BLaER1 (cell line): ENCODE measurements at regions not wholly inside any gene's neighbourhood (a gene's known extent, or its start where the extent isn't known, plus 50 kb on each side); places are given as distances from the start of the nearest gene placed in this dataset.

Source experiments
- H3K27ac ChIP-seq: shearing (Covaris generic); formaldehyde crosslinking; 2 replicates; pipeline ENCODE4 v1.8.1; 2022
- H3K27me3 ChIP-seq: shearing (Covaris generic); formaldehyde crosslinking; 2 replicates; pipeline ENCODE4 v1.8.1; 2022
- H3K36me3 ChIP-seq: shearing (Covaris generic); formaldehyde crosslinking; 2 replicates; pipeline ENCODE4 v1.8.1; 2022
- H3K4me1 ChIP-seq: shearing (Covaris generic); formaldehyde crosslinking; 2 replicates; pipeline ENCODE4 v1.8.1; 2022
- H3K4me2 ChIP-seq: shearing (Covaris generic); formaldehyde crosslinking; 2 replicates; pipeline ENCODE4 v1.8.1; 2022
- H3K4me3 ChIP-seq: shearing (Covaris generic); formaldehyde crosslinking; 2 replicates; pipeline ENCODE4 v1.8.1; 2022
- H3K9ac ChIP-seq: shearing (Covaris generic); formaldehyde crosslinking; 2 replicates; pipeline ENCODE4 v1.8.1; 2022
- H3K9me3 ChIP-seq: shearing (Covaris generic); formaldehyde crosslinking; 2 replicates; pipeline ENCODE4 v1.8.1; 2022
- H4K20me1 ChIP-seq: shearing (Covaris generic); formaldehyde crosslinking; 2 replicates; pipeline ENCODE4 v1.8.1; 2022
- Cebpa-rat ChIP-seq: shearing (Covaris generic); IDR thresholded peaks from 2 replicates; pipeline ENCODE4 v1.8.1; 2022

DNA sequence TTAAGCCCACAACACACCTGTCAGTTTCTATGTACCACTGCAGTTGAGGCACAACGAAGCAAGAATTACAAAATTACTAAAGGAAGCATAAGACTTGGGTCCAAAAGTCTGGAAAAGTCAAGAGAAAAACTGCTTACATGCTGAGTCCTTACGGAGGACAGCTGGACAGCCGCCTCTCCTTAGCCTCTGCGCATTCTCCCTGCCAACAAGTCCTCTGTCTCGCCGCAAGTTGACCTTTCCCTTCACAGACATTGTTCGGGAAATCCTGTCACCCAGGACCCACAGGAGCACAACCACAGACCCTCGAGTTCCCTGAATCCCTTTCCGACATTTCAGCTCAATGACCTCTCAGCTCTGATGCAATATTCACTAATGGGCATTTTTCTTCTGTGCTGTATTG is 525.4 kb upstream of the SALL3 start:
- H3K4me1 ChIP-seq = no peaks in the 10 kb centered on the region
- H3K36me3 ChIP-seq = no peaks in the 10 kb centered on the region
- H3K27ac ChIP-seq = no peak overlapping the region
- no peaks in the 10 kb centered on the region for H4K20me1 ChIP-seq
- H3K27me3 ChIP-seq = no peaks in the 10 kb centered on the region
- no peak overlapping the region for H3K4me3 ChIP-seq
- TF ChIP-seq Cebpa-rat = no peak
- H3K9ac ChIP-seq = no peak overlapping the region
- no peak overlapping the region for H3K4me2 ChIP-seq
- H3K9me3 ChIP-seq = no peaks in the 10 kb centered on the region

DNA sequence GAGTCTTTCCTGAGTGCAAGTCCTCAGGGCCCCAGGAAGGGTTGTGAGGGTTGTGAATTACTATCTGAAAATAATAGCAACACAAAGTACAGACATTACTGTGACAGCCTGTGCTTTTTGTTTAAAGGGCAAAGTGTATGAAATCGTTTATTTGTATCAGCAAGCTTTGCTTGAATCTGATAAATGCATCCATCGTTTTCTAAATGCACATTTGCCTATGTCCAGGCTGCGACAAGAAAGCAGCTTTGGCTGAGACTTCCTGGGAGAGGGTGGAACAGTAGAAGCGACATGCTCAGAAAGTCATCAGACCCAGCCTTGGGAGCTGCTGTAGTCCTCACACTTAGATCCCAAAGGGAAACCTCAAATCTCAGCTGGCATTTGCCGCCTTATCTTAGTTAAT is 524.2 kb upstream of the SALL3 start:
- Histone ChIP-seq H4K20me1 (no peaks in the 10 kb centered on the region), H3K9me3 (no peaks in the 10 kb centered on the region), H3K4me1 (no peaks in the 10 kb centered on the region), H3K27me3 (no peaks in the 10 kb centered on the region), H3K9ac (no peak overlapping the region), H3K4me2 (no peak overlapping the region), H3K4me3 (no peak overlapping the region), H3K27ac (no peak overlapping the region), H3K36me3 (no peaks in the 10 kb centered on the region)
- no peak for TF ChIP-seq Cebpa-rat

DNA sequence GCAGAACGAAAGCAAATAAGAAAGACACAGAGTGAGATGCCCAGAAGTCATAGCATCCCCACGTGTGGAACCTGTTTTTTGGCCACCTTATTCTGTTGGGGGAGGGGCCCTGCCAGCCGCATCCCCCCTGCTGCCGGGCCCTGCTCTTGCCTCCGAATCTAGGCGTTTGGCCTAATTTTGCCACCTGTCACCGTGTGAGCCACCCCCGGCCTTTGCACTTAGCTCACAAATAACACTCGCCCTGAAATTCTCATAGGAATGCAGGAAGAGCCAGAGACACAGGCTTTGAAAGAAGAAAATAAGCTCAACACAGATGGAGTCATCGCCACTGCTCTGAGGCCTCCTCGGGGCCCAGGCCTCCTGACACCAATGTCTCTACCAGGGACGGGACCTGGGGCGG is 522.6 kb upstream of the SALL3 start:
- no peaks in the 10 kb centered on the region for H3K36me3 ChIP-seq
- H3K27ac ChIP-seq = no peak overlapping the region
- H3K4me2 ChIP-seq = no peak overlapping the region
- H3K4me3 ChIP-seq = no peak overlapping the region
- no peaks in the 10 kb centered on the region for H3K4me1 ChIP-seq
- H4K20me1 ChIP-seq = no peaks in the 10 kb centered on the region
- no peak overlapping the region for H3K9ac ChIP-seq
- TF ChIP-seq Cebpa-rat = no peak
- no peaks in the 10 kb centered on the region for H3K27me3 ChIP-seq
- no peaks in the 10 kb centered on the region for H3K9me3 ChIP-seq

DNA sequence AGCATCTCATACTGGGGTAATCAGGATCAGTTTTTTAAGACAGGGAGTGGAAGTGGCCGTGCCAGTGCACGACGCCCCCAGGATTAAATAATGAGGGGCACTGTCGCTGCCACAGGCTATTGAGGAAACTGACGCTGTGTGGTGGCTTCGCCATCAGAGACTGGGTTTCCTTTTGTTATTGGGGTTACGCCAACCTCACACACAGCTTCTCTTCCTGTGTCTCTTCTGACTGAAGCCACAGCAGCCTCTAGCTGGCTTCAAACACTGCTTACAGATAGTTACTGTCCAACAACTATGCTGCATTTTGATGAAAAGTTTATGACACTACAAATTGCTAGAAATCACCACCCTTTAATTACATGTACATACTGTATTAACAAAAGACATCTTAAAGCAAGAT is 521.9 kb upstream of the SALL3 start:
- H3K9me3 ChIP-seq = no peaks in the 10 kb centered on the region
- no peaks in the 10 kb centered on the region for H4K20me1 ChIP-seq
- no peaks in the 10 kb centered on the region for H3K27me3 ChIP-seq
- H3K4me2 ChIP-seq = no peak overlapping the region
- no peak overlapping the region for H3K9ac ChIP-seq
- H3K4me1 ChIP-seq = no peaks in the 10 kb centered on the region
- no peak overlapping the region for H3K4me3 ChIP-seq
- no peak for TF ChIP-seq Cebpa-rat
- no peaks in the 10 kb centered on the region for H3K36me3 ChIP-seq
- no peak overlapping the region for H3K27ac ChIP-seq

DNA sequence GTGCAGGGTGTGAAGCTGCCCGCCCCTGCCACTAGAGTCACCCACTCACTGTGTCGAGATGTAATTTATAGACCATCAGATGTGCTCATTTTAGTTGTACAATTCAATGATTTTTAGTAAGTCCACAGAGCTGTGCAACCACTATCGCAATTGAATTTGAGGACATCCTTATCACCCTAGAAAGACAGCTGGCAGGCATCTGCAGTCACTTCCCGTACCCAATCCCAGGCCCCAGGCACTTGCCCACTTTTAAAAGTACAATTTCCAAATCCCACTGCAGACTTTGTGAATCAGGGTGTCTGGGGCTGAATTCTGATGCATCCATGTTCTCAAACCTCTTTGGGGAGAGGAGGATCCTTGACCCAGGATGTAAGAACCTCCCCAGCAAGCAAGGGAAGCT is 521.3 kb upstream of the SALL3 start:
- Histone ChIP-seq H3K27ac (no peak overlapping the region), H4K20me1 (no peaks in the 10 kb centered on the region), H3K27me3 (no peaks in the 10 kb centered on the region), H3K36me3 (no peaks in the 10 kb centered on the region), H3K4me1 (no peaks in the 10 kb centered on the region), H3K9ac (no peak overlapping the region), H3K4me3 (no peak overlapping the region), H3K9me3 (no peaks in the 10 kb centered on the region), H3K4me2 (no peak overlapping the region)
- no peak for TF ChIP-seq Cebpa-rat

DNA sequence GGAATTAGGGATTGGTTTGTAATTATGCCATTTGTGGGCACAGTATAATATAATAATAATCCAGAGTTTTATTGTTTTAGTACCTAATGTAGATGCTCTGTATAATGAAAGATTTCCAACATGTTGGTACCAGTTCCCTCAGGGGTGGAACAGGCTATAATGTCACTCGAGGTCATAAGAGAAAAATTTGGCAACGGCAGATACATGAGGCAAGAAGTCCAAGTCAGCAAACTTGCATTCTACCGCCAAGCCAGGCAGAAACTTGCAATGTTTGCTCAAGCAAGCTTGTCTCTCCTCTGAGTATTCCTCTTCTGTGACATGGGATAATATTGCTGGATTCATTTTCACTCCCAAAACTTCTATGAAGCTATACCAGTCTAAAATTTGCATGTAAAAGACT is 520.0 kb upstream of the SALL3 start:
- Histone ChIP-seq H3K4me2 (no peak overlapping the region), H4K20me1 (no peaks in the 10 kb centered on the region), H3K4me3 (no peak overlapping the region), H3K27ac (no peak overlapping the region), H3K9me3 (peaks cover 6% of the 10 kb centered on the region), H3K4me1 (no peaks in the 10 kb centered on the region), H3K36me3 (no peaks in the 10 kb centered on the region), H3K9ac (no peak overlapping the region), H3K27me3 (no peaks in the 10 kb centered on the region)
- TF ChIP-seq Cebpa-rat = no peak

DNA sequence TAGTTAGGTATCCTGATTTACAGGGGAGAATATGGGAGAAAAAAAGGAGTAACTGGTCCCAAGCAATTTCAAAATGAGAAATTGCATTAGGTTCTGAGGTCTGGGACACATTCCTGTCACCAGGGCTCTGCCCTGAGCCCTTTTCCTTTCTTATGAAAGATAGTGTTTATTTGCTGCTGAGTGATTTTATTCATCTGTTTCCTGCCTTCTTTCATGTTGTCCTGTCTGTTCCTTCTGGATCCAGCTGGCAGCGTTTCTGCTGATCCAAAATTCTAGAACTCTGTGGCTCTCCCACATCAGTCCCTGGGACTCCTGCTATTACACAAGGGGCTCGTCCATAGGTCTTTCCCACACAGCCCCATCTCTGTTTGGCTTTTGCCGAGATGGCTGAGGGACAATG is 519.1 kb upstream of the SALL3 start:
- Histone ChIP-seq H3K27ac (no peak overlapping the region), H3K36me3 (no peaks in the 10 kb centered on the region), H4K20me1 (no peaks in the 10 kb centered on the region), H3K4me1 (no peaks in the 10 kb centered on the region), H3K27me3 (no peaks in the 10 kb centered on the region), H3K4me3 (no peak overlapping the region), H3K4me2 (no peak overlapping the region), H3K9me3 (peaks cover 13% of the 10 kb centered on the region), H3K9ac (no peak overlapping the region)
- TF ChIP-seq Cebpa-rat = no peak

DNA sequence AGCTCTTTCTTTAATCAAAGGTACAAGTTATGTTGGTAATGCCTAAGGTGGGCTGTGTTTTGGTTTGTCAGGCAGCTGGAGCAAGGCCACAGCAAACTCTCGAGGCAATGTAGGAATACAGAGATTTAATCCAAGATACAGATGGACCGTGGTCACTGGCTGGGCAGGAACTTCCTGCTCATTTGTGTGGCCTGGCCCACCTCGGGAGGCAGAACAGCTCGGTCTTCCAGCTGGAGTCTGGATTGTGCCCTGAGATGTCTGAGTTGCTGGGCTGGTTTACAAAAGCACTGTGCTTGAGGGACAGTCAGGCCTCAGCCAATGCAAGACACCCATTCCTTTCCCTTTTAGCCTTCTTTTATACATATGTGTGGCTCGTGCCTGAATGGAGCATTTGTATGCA is 506.1 kb upstream of the SALL3 start:
- no peaks in the 10 kb centered on the region for H3K4me1 ChIP-seq
- no peaks in the 10 kb centered on the region for H3K36me3 ChIP-seq
- no peak overlapping the region for H3K9ac ChIP-seq
- no peaks in the 10 kb centered on the region for H3K9me3 ChIP-seq
- no peak for TF ChIP-seq Cebpa-rat
- H3K4me3 ChIP-seq = no peak overlapping the region
- H3K4me2 ChIP-seq = no peak overlapping the region
- H3K27me3 ChIP-seq = no peaks in the 10 kb centered on the region
- no peak overlapping the region for H3K27ac ChIP-seq
- no peaks in the 10 kb centered on the region for H4K20me1 ChIP-seq

DNA sequence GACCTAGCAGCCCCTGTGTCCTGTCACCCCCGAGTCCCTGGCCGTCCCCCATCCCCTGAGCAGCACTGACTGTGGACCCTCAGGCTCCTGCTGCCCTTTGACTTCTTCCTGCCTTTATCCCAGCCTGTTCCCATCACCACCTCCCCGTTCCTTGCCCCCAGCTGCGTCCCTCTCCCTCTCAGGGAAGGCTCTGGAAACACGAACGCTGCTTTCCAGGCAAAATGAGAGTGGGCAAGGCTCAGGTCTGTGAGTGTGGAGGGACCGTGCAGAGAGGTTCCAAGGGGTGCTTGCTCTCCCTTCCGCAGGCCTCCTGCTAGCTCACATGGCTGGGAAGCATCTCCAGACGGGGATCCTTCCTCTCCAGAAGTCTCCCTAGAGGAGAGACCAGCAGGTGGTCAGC is 501.8 kb upstream of the SALL3 start:
- Histone ChIP-seq H3K9me3 (no peaks in the 10 kb centered on the region), H3K36me3 (no peaks in the 10 kb centered on the region), H3K4me1 (no peaks in the 10 kb centered on the region), H3K27ac (no peak overlapping the region), H4K20me1 (no peaks in the 10 kb centered on the region), H3K4me3 (no peak overlapping the region), H3K9ac (no peak overlapping the region), H3K27me3 (no peaks in the 10 kb centered on the region), H3K4me2 (no peak overlapping the region)
- no peak for TF ChIP-seq Cebpa-rat

DNA sequence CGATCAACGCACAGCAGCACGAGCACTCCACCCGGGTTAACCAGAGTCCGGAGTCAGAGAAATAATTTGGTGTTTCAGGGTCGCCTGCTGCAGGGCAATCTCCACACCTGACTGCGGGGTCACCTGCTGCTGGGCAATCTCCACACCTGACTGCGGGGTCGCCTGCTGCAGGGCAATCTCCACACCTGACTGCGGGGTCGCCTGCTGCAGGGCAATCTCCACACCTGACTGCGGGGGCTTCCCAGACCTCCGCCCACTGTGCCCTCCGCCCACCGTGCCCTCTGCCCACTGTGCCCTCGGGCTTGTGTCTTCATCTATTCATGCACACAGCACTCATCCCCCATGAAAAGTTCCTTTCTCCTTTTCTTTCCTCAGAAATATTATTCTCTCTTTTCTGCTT is 500.2 kb upstream of the SALL3 start:
- no peaks in the 10 kb centered on the region for H3K27me3 ChIP-seq
- H3K36me3 ChIP-seq = no peaks in the 10 kb centered on the region
- H3K4me2 ChIP-seq = no peak overlapping the region
- H3K4me1 ChIP-seq = no peaks in the 10 kb centered on the region
- no peak overlapping the region for H3K27ac ChIP-seq
- no peaks in the 10 kb centered on the region for H4K20me1 ChIP-seq
- H3K9ac ChIP-seq = no peak overlapping the region
- no peak for TF ChIP-seq Cebpa-rat
- no peaks in the 10 kb centered on the region for H3K9me3 ChIP-seq
- no peak overlapping the region for H3K4me3 ChIP-seq

DNA sequence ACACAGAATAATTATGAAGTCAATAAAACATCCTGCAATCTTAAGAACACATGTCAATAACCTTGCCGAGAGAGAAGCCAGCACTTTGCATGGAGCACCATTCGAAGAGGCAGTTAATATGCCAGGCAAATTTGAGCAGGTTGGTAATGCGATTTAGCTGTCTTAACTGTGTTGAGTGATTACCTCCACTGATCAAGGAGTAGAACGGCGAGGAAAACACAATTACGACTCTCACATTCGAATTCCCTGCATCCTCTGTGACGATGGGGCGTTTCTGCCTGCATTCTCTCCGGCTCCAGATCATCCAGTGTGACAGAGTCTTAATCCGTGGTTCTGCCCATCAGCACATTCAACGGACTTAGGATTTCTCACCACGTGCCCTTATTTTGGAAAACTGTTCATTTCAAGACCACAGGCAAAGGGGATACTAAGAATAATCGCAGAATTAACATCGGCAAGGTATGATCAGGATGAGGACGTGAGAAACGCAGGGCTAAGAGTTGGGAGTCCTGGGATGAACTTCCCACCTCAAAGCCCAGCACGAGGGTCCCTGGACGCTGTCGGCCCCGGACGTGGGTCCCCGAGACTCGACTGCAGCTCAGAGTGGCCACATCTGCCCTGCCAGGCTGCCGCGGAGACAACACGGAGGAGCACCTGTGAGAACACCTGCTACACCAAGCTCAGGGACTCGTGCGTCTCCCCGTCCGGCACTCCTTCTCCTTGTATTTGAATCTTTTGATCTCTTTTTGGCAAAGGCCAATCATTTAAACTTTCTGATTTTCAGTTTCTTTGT is 499.2 kb upstream of the SALL3 start:
- no peaks in the 10 kb centered on the region for H3K4me1 ChIP-seq
- no peak overlapping the region for H3K4me2 ChIP-seq
- no peaks in the 10 kb centered on the region for H3K9me3 ChIP-seq
- no peaks in the 10 kb centered on the region for H3K27me3 ChIP-seq
- no peak overlapping the region for H3K27ac ChIP-seq
- no peaks in the 10 kb centered on the region for H4K20me1 ChIP-seq
- no peak for TF ChIP-seq Cebpa-rat
- H3K9ac ChIP-seq = no peak overlapping the region
- H3K4me3 ChIP-seq = no peak overlapping the region
- H3K36me3 ChIP-seq = no peaks in the 10 kb centered on the region
